HG03066 (cell line): ENCODE measurements at regions not wholly inside any gene's neighbourhood (a gene's known extent, or its start where the extent isn't known, plus 50 kb on each side); places are given as distances from the start of the nearest gene placed in this dataset.

ENCODE experiments used
- ATAC-seq: cut with Tn5 transposase; IDR thresholded peaks from one replicate; pipeline ENCODE4 v1.9.1; 2021; ENCODE audit warnings: low read depth; ENCODE audit not compliant: unreplicated experiment

- no peak for ATAC-seq
Measured at GRCh38 chr1:116819081-116819480, 64.9 kb downstream of the CD2 start.

DNA sequence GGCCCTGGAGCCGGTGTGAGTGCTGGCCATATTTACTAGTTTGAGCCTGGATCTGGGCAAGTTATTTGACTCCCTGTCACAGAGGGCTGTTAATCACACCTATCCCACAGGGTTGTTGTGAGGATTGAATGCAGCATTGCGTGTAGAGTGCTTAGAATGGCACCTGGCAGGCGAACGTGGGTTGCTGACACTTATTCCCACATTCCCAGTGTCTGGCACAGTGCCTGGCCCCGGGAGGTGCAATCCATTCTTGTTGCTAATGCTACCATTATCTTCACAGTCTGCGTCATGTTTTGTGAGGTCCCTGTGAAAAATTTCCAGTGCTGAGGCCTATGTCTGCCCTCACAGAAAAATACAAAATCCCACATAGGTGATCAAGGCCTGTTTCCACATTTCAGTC, 66.1 kb downstream of the CD2 start:
- no peak for ATAC-seq

- no peak for ATAC-seq
Measured at GRCh38 chr1:116821763-116822162, 67.5 kb downstream of the CD2 start.

DNA sequence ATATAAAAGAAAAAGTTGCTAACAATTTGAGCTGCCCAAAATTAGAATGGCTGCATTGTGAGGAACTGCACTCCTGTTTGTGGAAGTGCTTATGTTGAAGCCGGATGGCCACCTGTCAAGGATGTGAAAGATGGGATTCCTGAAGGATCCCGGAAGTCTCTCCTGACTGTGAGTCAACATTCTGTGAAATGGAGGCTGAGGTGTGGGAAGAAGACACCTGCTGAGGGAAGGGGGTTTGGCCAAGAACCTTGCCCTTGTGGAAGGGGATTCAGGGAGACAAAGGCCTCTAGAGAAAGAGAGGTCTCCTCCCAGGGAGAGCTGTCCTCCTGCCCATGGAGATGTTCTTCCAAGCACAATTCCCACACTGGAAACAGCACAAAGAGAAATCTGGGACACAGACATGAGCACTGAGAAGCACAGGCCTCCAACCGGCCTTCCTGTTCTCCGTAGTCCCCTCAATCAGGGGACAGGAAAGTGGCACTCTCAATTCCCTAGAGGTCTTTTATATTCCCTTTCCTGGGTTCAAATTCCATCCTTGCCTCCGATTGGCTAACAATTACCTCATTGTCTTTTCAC, 70.5 kb downstream of the CD2 start:
- no peak for ATAC-seq

DNA sequence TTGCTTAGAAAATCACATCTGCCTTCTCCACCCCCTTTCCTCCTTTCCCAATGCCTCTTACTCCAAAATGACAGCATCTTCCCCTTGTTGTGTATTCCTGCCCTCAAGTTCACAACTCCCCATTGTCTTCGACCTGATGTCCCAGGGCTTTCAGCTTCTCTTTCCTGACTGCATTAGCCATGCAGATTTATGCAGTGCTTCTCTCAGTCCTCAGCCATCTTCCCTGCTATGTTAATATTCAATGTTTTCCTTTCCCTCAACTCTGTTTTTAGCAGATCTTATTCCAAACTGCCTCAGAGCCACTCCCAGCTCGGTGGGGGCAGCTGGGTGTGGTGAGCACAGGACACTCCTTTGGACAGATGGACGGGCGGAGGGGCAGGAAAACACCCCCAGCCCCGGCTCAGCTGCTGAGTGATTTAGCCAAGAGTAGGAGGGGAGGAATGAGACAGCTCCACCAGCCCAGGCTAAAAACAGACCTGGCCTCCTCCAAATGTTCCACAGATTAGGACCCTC, 71.0 kb downstream of the CD2 start:
- ATAC-seq, result no peak

- ATAC-seq, result no peak
Measured at GRCh38 chr1:116825720-116826438, 71.6 kb downstream of the CD2 start.

GRCh38 chr1:116826818-116827606, 72.8 kb downstream of the CD2 start:
- ATAC-seq, result peak; percentile 84

GRCh38 chr1:116827607-116828105, 73.4 kb downstream of the CD2 start:
- ATAC-seq, result no peak

- ATAC-seq, result no peak
Measured at GRCh38 chr1:116832308-116832931, 77.3 kb upstream of the PTGFRN start.

- ATAC-seq, result no peak
Measured at GRCh38 chr1:116832932-116833578, 76.7 kb upstream of the PTGFRN start.

- ATAC-seq, result no peak
Measured at GRCh38 chr1:116833718-116834117, 76.0 kb upstream of the PTGFRN start.

- ATAC-seq, result no peak
Measured at GRCh38 chr1:116834595-116834994, 75.1 kb upstream of the PTGFRN start.

DNA sequence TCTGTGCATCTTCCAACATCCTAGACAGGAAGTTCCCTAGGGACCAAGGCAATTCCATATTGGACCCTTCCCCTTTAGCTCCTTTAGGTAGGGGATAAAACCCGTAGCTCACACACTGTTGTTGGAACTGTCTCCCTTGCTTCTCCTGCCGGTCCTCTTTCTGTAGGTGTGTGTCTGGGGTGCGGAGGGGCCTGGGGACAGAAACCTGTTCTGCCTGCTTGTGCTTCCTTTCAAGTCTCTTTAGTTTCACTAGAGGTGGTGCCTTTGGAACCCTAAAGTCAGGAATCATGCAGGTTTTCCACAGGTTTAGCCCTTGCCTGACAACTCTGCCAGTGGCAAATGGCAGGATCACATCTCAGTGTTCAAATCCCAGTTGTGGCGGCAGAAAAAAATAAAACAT, 74.6 kb upstream of the PTGFRN start:
- no peak for ATAC-seq

GRCh38 chr1:116836099-116836498, 73.6 kb upstream of the PTGFRN start:
- ATAC-seq, result no peak

GRCh38 chr1:116841569-116842344, 68.0 kb upstream of the PTGFRN start:
- ATAC-seq, result no peak

DNA sequence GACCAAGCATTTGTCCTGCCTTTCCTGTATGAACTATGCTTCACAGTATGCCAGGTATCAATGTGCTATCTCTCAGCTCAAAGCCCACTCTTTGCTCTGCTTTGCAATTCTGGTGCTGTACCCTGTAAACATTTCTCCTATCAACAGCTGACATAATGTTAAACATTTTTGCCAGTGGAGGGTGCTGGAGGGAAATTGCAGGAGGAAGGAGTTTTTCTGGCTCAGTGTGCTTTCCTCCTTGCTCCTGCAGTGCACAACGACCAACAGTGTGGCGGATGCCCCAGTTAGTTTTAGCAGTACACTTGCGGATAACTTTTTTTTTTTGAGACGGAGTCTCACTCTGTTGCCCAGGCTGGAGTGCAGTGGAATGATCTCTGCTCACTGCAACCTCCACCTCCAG, 67.1 kb upstream of the PTGFRN start:
- ATAC-seq, result no peak

DNA sequence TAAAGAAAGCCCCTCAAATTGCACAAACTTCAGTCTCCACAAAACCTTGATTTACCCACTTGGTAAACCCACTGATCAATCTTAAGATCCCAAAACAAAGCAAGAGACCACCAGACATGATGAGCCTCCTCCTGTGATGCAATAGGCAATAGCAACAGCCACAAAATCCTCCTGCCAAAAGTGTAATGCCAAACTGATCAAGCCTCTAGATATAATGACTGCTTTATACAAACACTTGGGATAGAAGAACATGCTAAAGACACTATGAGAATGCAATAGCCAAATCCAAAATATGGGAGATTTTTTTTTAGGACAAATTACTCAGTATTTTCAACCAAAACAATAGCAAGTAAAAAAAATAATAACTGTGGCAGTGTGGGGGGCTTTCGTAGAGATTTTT, 64.9 kb upstream of the PTGFRN start:
- ATAC-seq, result no peak

DNA sequence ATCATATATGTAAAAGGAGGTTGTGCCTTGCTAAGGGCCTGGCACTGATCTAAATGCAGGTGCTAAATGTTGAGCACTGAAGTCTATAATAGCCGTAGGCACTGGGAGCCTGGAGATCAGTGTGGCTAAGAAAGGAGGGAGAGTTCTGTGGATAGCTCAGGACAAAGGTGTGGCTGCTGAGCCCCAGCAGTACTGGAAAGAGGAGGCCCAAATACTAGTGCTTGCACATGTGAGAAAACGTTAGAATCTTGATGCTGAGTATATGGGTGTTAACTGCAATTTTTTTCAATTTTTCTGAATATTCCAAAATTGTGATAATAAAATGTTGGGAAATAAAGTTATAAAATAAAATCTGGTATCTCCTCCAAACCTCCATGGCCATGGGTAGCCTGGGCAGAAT, 62.5 kb upstream of the PTGFRN start:
- ATAC-seq, result no peak

DNA sequence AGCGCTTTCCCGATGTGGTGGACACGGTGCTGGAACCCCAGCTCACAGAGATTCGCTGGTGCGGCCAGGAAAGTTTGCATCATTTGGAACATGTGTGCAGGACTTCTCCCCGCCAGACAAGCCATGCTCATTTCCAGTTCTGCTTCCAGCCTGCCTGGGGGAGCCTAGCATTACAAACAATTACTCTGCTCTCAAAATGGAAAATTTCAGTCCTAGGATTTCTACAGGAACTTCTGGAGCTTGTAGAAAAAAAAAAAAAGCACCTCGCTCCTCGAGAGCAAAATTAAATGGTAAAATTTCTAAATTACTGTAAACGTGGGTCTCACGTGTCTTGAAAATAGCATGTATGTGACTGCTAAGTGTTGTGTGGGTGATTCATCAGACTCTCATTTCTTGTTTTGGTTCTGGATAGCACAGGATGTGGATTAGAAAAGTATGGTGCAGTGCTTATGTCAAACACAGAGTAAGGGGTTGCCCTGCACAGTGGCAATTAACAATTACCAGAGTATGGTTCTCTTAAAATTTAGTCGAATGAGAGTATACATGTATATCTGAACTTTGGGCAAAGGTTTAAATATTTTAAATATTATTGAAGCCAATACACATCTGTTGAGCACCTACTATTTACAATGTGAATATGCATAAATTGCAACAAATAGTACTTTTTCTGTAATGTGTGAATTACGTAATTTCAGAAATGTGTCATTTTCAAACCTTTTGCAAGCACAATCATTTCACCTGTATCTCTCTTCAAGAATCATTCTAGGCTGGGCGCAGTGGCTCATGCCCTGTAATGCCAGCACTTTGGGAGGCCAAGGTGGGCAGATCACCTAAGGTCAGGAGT, 61.8 kb upstream of the PTGFRN start:
- no peak for ATAC-seq
